Left lung (tissue), 4 donors: ENCODE measurements at regions not wholly inside any gene's neighbourhood (a gene's known extent, or its start where the extent isn't known, plus 50 kb on each side); places are given as distances from the start of the nearest gene placed in this dataset.

Experiments
- ATAC-seq: fragments of 200-7000 bp; cut with Tn5 transposase; one replicate; pipeline ENCODE4 v1.9.1; 2020; ENCODE audit warnings: moderate library complexity
- DNase-seq, 4 donors: peaks; one replicate each; pipeline ENCODE4 v3.0.0-alpha.2; 2013 to 2020
- H3K27ac ChIP-seq, 2 donors: fragments of 200-600 bp; sonication (generic) in 1 of 2; one replicate each; pipeline versions ENCODE4 v1.5.0 to v1.8.0; 2020 to 2021
- H3K27me3 ChIP-seq, 2 donors: fragments of 200-600 bp; sonication (generic) in 1 of 2; one replicate each; pipeline versions ENCODE4 v1.5.0 to v1.8.0; 2020 to 2021
- H3K36me3 ChIP-seq, 2 donors: fragments of 200-600 bp; sonication (generic) in 1 of 2; one replicate each; pipeline versions ENCODE4 v1.5.0 to v1.8.0; 2020 to 2021
- H3K4me1 ChIP-seq, 2 donors: fragments of 200-600 bp; one replicate each; pipeline ENCODE4 v1.8.0; 2021
- H3K4me3 ChIP-seq, 2 donors: fragments of 200-600 bp; sonication (generic) in 1 of 2; one replicate each; pipeline versions ENCODE4 v1.5.0 to v1.8.0; 2020 to 2021; ENCODE audit warnings: mild to moderate bottlenecking in 1 of 2
- H3K9me3 ChIP-seq, 2 donors: fragments of 200-600 bp; sonication (generic) in 1 of 2; one replicate each; pipeline versions ENCODE4 v1.5.0 to v1.8.0; 2020 to 2021
- intact Hi-C, 2 donors: fragments of 100-400 bp; cut with DNase I; formaldehyde crosslinking; loops; one replicate each; pipeline versions ENCODE4 v1.11.2 to v1.14.2; 2022
- TF ChIP-seq, protein P1 (sequence below), 2 donors: fragments of 200-600 bp; sonication (generic) in 1 of 2; IDR thresholded peaks; one replicate each; pipeline versions ENCODE4 v1.5.0 to v1.8.0; 2021; ENCODE audit warnings: antibody characterized with exemption in 2 of 2
- donor health status: DM: no; HTN: yes; CAD: no.
- donor health status: DM: no; HTN: no; CAD: no.

DNA sequence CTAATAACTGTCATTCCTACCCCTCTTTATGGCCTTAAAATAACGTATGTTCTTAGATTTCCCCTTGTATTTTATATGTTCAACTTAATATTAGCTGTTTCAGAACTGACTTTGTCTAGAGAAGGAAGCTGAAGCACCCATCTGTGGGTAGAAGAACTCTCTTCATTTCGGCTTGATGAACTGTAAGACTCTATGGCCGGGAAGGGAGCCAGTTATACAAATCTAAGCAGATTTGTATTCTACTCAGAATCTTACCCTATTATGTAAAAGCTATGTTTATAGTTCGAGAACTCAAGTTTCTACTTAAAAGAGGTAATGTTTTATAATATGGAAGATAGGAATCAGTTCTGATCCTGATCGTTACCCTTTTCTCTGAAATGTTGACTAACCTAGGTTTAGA is 390.9 kb upstream of the PRICKLE1 start:
- TF ChIP-seq, protein P1, sequence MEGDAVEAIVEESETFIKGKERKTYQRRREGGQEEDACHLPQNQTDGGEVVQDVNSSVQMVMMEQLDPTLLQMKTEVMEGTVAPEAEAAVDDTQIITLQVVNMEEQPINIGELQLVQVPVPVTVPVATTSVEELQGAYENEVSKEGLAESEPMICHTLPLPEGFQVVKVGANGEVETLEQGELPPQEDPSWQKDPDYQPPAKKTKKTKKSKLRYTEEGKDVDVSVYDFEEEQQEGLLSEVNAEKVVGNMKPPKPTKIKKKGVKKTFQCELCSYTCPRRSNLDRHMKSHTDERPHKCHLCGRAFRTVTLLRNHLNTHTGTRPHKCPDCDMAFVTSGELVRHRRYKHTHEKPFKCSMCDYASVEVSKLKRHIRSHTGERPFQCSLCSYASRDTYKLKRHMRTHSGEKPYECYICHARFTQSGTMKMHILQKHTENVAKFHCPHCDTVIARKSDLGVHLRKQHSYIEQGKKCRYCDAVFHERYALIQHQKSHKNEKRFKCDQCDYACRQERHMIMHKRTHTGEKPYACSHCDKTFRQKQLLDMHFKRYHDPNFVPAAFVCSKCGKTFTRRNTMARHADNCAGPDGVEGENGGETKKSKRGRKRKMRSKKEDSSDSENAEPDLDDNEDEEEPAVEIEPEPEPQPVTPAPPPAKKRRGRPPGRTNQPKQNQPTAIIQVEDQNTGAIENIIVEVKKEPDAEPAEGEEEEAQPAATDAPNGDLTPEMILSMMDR (IDR thresholded peaks at IDR 0.05) = no peak
- ATAC-seq (no peak), DNase-seq (peak in 1 of 4 donors; percentile 24)
- Histone ChIP-seq H3K4me1 (no peaks in the 10 kb centered on the region), H3K9me3 (peaks cover 0 to 8% of the 10 kb centered on the region in 2 donors), H3K27ac (no peak overlapping the region), H3K27me3 (no peaks in the 10 kb centered on the region), H3K4me3 (no peak overlapping the region), H3K36me3 (no peaks in the 10 kb centered on the region)
- intact Hi-C loops = no loop called here

DNA sequence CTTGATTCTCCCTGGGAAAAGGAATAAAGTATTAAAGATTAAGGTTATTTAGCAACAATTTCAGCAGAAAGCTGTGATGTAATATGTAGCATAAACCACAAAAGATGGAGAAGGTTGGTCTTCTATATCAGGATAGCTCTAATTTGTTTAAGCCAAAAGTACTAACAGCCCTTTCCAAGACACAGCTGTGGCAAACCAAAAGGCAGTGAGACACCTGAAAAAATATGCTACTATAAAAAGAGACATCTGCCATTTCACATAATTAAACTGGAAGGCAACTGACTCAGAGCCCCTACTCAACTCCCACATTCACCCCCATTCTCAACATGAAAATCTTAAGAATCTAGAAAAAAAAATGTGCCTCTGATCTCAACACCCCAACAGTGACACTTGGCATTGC is 390.2 kb upstream of the PRICKLE1 start:
- Histone ChIP-seq H3K36me3 (no peaks in the 10 kb centered on the region), H3K27me3 (no peaks in the 10 kb centered on the region), H3K4me1 (no peaks in the 10 kb centered on the region), H3K9me3 (peaks cover 0 to 10% of the 10 kb centered on the region in 2 donors), H3K4me3 (no peak overlapping the region), H3K27ac (no peak overlapping the region)
- DNase-seq (no peak), ATAC-seq (no peak)
- TF ChIP-seq, protein P1 (IDR thresholded peaks at IDR 0.05) = no peak
- intact Hi-C loops = no loop called here

DNA sequence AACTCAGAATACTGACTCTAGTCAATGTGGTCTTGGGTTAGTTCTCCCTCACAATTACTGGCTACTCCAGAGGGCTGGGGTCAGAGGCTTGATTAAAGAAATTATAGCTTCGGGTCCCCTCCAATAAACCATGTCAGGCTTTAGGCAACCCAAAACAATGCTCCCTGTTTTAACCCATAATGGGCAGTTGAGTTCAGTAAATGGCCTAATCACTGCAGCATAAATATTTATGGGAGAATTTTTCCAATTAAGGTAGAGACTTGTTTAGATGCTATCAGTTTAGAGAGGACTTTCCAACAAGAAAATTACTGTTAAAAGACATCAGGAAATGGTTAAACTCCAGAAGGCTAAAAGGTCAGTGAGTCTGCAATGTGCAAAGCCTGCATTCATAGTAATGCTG is 389.2 kb upstream of the PRICKLE1 start:
- TF ChIP-seq, protein P1 (IDR thresholded peaks at IDR 0.05) = no peak
- intact Hi-C loops = no loop called here
- Histone ChIP-seq H3K27me3 (no peaks in the 10 kb centered on the region), H3K9me3 (peaks cover 0 to 12% of the 10 kb centered on the region in 2 donors), H3K4me1 (no peaks in the 10 kb centered on the region), H3K27ac (no peak overlapping the region), H3K36me3 (no peaks in the 10 kb centered on the region), H3K4me3 (no peak overlapping the region)
- ATAC-seq (no peak), DNase-seq (no peak)

DNA sequence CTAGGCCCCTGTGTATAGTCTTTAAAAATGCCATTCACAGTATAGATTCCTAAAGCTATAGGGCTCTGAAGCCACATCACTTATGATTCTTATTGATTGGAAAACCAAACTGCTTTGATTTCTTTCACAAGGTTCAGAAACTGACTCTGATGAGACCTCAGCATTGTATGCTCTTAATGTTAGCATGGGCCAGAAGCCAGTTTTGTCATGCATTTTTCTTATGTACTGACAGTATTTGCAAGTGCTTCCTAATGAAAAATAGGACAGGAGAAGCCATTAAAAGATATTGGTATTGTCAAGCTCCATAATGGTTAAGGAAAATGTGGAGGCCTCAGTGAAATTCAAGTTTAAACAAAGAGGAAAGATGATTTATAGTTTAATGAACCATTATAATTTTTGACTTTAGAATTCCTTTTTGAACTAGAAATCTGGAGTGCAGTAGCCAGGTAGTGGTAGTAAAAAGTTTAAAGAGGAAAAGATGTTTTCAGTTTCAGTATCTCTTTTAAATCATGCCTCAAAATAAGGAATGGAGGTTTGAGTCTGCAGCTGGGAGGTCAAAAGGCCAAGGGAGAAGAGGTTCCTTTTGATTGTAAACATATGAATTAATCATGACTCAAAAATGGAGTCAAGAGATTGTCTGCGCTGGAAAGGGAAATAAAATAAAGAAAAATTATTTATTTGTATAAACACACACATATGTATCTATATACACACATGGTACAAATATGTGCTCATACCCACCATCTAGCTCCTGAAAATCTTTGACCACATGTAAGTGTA is 388.1 kb upstream of the PRICKLE1 start:
- peaks cover 0 to 12% of the 10 kb centered on the region in 2 donors for H3K9me3 ChIP-seq
- ATAC-seq (no peak), DNase-seq (no peak)
- no peaks in the 10 kb centered on the region for H3K36me3 ChIP-seq
- H3K27me3 ChIP-seq = no peaks in the 10 kb centered on the region
- TF ChIP-seq, protein P1 (IDR thresholded peaks at IDR 0.05) = no peak
- H3K4me1 ChIP-seq = no peaks in the 10 kb centered on the region
- no peak overlapping the region for H3K4me3 ChIP-seq
- H3K27ac ChIP-seq = no peak overlapping the region
- intact Hi-C loops = no loop called here

DNA sequence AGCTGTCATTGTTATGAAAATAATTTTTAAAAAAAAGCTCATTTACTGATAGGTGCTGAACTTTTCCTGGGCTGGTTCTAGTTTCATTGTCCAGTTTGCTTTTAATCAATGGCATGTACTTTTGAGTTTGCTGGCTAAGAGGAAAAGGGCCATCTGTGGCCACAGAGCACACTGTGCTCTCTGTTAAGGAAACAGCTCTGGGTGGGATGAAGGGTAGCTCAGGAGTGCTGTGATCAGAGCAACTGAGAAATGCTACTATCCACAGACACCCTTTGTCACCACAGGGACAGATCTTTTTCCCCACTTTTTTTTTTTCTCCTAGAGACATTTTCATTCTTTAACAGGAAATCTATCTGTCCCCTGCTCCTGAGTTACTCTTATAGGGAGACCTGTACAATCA is 387.1 kb upstream of the PRICKLE1 start:
- intact Hi-C loops = no loop called here
- no peak overlapping the region for H3K4me3 ChIP-seq
- H3K27ac ChIP-seq = no peak overlapping the region
- no peaks in the 10 kb centered on the region for H3K36me3 ChIP-seq
- H3K4me1 ChIP-seq = no peaks in the 10 kb centered on the region
- ATAC-seq (no peak), DNase-seq (no peak)
- peaks cover 0 to 12% of the 10 kb centered on the region in 2 donors for H3K9me3 ChIP-seq
- TF ChIP-seq, protein P1 (IDR thresholded peaks at IDR 0.05) = no peak
- H3K27me3 ChIP-seq = no peaks in the 10 kb centered on the region
